OCI-LY7 (cell line): ENCODE measurements at regions not wholly inside any gene's neighbourhood (a gene's known extent, or its start where the extent isn't known, plus 50 kb on each side); places are given as distances from the start of the nearest gene placed in this dataset.

ENCODE experiments used
- CTCF ChIP-seq: fragments of 200-600 bp; sonication (generic); conservative IDR thresholded peaks from 2 replicates; pipeline ENCODE4 v1.5.1; 2014; ENCODE audit warnings: mild to moderate bottlenecking, antibody characterized with exemption, low read length, moderate library complexity, mixed read lengths
- EZH2phosphoT487 ChIP-seq: fragments of 200-600 bp; sonication (generic); IDR thresholded peaks from 2 replicates; pipeline ENCODE4 v1.6.1; 2018; ENCODE audit warnings: low read depth, borderline replicate concordance, mild to moderate bottlenecking, mixed run types, antibody characterized with exemption, low read length, moderate library complexity, mixed read lengths

GRCh38 chr21:39050841-39051587, 132.2 kb downstream of the PSMG1 start:
- no peak for TF ChIP-seq CTCF
- TF ChIP-seq EZH2phosphoT487 = no peak
